GM18858 (cell line): ENCODE measurements at regions not wholly inside any gene's neighbourhood (a gene's known extent, or its start where the extent isn't known, plus 50 kb on each side); places are given as distances from the start of the nearest gene placed in this dataset.

ENCODE experiments used
- ATAC-seq: cut with Tn5 transposase; IDR thresholded peaks from one replicate; pipeline ENCODE4 v1.9.1; 2021; ENCODE audit not compliant: unreplicated experiment

DNA sequence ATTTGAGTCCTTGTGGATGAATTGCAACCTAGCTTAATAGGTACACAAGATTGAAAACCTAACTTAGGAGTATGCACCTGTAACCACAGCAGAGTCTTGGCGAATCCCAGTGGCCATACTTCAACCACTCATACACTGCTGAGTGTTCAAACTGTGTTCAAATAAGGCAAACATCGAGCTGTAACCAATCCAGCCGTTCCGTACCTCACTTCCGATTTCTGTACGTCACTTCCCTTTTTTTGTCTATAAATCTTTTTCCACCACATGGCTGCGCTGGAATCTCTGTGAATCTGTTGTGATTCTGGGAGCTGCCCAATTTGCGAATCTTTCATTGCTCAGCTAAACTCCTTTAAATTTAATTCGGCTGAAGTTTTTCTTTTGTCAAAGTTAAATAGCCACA, 190.6 kb downstream of the MAF start:
- ATAC-seq = no peak

DNA sequence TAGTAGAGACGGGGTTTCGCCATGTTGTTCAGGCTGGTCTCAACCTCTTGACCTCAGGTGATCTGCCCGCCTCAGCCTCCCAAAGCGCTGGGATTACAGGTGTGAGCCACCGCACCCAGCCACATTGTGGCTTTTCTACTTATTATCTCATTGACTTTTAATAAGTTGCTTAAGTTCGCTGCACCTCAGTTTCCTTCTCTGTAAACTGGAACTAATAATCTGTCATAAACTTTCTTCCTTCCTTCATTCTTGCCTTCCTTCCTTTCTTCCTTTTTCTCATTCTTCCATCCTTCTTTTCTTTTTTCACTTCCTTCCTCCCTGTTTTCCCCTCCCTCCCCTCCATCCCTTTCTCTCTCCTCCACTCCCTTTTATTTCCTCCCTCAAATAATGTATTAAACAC, 192.2 kb downstream of the MAF start:
- ATAC-seq = no peak

GRCh38 chr16:79407461-79408135, 192.9 kb downstream of the MAF start:
- no peak for ATAC-seq

DNA sequence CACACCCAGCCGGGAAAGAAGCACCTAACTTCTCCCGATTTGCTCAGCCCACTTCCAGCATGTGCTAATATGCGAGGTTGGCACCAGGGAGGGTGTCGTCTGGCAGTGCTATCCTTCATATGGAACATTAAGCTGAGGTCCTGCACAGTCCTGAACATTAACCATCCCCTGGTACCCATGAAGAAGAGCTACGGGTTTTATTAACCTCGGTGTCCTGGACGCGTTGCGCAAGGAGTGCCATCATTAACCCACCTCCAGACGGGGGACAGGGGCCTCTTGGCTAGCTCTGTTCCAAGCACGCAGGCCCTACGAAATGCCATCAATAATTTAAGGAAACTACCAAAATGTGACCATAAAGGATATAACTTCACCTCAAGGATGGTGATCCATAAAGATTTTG, 193.5 kb downstream of the MAF start:
- no peak for ATAC-seq

DNA sequence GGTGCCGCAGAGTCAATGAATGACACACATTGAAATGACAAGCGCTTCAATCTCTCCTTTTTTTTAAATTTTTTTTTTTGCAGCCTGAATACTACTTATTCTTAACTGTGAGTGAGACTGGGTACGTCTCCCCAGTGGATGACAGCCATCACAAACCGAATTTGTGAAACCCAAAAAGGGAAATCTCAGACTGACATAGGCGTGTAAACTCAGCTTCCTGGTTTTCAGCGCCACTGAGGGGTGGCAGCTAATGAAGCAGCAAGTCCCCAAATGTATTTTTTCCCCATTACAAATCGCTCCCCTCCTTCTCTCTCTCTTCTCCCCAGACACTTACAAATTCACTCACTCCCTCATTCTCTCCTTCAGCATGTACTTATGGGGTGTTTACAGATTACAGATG, 196.0 kb downstream of the MAF start:
- no peak for ATAC-seq

DNA sequence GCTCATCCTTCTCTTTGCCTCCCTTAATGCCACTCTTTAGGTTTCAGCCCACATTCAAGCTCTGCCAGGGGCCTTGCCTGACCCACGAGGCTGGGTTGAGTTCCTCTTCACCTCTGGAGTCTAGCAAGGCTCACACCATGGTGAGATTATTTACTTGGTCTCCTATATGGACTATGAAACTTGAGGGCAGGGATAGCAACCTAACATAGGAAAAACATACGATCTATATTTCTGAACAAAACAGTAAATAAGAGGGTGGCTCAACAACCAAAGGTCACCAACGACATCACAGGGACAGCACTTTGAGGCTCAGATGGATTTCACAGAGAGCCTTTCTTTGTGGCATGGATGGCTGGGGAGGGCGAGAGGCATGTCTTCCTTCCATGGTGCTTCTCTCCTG, 197.0 kb downstream of the MAF start:
- ATAC-seq = no peak

DNA sequence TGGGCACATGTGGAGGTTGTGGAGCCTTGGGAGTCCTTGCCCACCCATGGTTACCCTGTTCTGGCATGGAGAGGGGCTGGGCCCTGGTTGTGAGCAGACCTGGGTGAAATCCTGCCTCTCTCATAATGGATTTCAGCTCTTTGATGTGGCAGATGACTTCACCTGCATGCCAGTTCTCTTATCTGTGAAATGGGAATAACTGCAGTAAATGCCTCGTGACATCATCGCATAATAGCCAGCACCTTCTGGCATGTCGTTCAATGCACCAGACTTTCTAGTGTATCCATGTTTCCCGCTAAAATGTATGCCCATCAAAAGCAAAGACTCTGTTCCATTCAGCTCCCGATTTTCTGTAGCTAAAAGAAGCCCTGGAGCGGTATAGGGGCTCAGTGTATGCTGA, 197.6 kb downstream of the MAF start:
- ATAC-seq = no peak

DNA sequence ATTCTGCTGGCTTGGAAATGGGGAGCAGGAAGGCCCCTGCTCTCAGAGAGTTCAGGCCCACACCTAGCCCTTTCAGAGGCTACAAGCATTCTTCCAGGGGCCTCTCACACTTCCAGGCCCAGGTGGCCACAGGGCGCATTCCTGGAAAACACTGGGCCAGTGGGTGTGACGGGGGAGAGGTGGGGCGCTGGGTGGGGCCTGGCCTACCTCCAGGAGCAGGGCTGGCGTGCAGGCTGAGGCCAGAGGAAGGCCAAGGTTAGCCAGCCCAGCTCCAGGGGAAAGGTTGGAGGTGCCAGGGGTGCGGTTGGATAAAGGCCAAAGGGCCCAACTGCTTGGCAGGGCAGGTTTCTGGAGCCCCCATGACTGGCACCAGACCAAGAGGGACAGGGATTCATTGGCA, 198.2 kb downstream of the MAF start:
- ATAC-seq = no peak

GRCh38 chr16:79401782-79402181, 198.8 kb downstream of the MAF start:
- no peak for ATAC-seq

GRCh38 chr16:79401157-79401556, 199.4 kb downstream of the MAF start:
- no peak for ATAC-seq

DNA sequence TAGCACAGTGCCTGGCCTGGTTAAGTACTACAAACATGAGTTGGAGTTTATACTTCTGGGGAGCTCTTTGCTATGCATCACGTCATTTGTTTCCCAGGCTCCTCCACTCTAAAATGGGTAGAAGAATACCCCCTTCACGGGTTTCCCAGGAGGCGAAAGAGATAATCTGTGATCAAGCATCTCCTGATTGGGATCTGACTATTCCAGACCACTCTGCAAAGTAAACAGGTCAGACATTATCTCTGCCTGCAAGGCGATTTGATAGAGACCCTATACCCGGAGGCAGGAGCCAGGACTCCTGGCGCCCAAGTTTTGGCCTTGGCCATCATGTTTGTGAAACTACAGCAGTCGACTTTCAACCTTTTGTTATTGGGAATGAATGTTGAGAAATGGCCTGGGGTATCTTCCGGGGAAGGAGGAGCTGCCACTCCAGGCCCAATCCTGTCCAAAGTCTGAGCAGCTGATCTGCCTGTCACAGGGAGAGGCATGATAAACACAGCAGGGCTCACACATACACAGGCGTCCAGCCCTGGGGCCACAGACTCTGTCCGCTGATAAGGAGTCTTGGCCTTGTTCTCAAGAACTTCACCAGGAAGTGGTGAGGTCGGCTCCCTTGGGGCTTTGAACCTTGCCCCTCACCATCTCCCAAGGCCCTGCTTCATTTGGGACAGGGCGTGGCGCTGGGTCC, 199.9 kb downstream of the MAF start:
- ATAC-seq = no peak

DNA sequence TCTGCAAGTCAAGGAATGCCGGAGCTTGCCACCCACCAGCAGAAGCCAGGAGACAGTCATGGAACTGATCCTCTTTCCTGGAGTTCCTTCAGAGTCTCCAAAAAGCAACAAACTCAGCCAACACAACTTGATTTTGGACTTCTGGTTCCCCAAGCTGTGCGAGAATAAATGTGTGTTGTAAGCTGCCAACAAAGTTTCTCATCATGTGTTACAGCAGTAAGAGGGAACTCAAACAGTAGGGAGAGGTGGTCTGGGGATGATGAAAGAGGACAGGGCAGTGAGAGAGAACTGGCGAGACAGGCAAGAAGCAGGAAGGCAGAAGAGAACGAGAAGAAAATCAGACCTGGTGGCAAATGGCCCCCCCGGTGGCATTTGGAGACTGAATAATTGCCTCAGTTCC, 204.9 kb downstream of the MAF start:
- ATAC-seq = no peak

DNA sequence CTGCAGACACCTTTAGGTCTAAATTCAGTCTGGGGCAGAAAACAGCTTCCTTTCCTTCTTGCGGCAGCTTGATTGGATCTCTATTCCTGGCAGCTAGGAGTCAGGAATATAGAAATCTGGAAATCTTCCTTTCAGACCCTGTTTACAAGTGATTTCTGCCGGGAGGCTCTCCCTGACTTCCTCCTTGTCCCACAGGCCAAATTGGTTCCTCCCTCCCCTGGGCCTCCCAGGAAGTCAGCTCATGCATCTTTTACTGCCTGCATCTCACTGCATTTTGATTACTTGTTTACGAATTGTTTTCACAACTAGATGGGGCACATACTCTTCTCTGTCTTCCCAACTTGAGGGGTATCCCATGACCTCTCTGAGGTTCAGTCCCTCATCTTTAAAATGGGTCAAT, 206.3 kb downstream of the MAF start:
- no peak for ATAC-seq

DNA sequence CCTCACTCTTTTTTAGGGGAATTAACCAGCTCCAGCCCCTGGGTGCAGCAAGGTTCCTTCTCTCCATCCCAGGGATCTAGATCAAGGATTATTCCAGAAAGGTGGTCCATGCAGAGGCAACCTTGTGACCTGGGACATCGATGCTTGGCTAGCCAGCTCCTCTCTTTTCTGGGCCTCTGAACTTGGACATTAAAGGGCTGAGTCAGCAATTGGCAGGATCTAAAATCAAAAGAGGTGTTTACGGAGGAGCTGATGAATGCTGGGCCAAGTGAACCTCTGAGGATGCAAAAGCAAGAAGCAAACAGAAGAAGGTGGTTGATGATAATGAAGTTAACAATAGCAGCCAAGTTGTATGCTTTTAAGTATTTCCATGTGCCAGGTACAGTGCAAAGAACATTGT, 207.0 kb downstream of the MAF start:
- ATAC-seq = no peak

DNA sequence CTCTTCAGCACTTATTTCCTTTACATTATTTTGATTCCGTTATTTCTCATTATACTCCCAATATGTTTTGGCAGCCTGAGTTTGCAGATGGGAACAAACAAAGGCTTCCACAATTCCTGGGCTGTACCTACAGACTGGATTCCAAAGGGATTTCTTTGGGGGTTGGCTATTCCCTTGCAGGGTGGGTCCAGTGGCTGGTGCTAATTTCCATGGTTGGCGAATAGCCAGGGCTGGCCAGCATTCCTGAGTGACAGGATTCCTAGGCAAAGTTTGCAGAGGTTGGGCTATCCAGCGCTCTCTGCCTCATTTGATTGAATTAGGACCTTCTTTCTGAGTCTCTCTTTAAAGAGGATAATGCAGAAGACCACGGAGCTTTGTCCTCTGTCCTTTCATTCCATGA, 207.4 kb downstream of the MAF start:
- ATAC-seq = no peak

DNA sequence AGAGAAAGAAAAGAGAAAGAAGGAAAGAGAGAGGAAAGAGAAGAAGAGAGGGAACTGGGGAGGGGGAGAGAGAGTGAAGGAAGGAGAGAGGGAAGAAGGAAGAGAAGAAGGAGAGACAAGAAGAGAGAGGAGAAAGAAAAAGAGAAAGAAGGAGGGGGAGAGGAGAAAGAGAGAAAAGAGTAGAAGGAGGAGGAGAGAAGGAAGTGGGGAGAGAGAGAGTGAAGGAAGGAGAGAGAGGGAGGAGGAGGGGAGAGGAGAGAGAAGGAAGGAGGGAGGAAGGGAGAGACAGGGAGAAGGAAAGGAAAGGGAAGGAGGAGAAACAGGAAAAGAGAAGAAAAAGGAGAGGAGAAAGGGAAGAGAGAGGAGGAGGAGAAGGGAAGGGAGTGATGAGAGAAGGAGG, 208.5 kb downstream of the MAF start:
- ATAC-seq = no peak

DNA sequence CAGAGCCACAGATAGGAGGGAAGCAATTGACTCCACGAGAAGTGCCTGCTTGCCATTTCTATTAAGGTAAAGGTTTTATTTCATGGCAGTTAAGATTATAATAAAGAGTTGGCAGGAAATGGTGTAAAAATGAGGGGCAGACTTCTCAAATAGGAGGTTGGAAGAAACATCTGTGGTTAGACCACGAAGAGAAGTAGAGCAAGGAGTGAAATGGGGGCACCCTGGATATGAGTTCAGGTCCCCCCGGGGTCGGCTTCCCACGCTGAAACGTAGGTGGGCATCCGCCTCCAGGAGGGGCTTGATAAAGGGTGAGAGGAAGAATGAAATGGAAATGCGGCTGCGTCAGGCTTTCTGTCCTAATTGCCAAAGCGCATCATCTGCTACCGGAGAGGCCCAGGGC, 209.1 kb downstream of the MAF start:
- no peak for ATAC-seq

DNA sequence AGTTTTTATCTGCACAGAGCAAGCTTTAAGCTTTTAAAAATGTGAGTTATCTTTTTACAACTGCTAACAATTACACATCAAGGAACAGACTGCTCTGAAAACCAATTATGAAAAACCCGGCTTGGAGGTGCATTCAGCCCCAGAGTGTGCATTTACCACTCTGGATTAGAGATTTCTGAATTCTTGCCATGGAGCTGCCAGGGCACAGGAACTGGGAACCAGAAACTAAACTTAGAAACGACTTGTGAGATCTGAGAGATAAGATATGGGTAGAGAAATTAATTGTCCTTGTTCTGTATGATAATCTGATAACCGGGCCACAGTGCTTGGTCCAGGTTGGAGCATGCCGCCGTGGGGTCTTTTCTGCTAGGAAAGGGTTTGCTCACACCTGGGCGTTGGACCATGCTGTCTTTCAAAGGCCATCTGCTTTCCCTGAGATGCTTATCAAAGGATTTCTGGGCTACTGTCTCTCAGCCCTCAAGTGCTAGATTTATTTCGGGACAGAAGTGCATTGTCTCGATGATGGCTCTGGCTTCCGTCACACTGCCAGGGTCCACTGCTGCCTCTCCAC, 210.0 kb downstream of the MAF start:
- ATAC-seq = no peak

GRCh38 chr16:79388396-79388795, 212.1 kb downstream of the MAF start:
- ATAC-seq = no peak

- ATAC-seq = no peak
Measured at GRCh38 chr16:79386299-79386698, 214.2 kb downstream of the MAF start.

DNA sequence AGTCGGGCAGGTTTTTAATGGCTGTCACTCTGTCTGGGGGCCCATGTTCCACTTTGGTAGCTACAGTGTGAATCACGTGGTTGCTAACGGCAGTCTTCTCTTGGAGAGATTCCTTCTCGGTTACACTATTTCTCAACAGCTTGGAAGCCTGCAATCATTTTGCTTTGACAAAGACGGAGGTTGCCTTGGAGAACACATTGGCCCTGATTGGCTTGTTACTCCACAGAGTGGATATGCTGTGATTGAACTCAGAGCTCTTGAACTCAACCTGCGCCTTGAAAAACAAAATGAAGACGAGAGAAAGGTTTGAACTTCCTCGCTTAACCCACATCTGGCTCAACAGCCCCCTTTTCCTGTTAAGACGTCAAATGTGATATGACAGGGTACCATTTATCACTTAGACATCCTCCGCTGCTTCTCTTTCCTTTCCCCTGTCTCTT, 218.9 kb downstream of the MAF start:
- ATAC-seq = no peak

GRCh38 chr16:79380995-79381602, 219.4 kb downstream of the MAF start:
- ATAC-seq = no peak
